CD14-positive monocyte (primary cell): ENCODE measurements at regions not wholly inside any gene's neighbourhood (a gene's known extent, or its start where the extent isn't known, plus 50 kb on each side); places are given as distances from the start of the nearest gene placed in this dataset.

ENCODE experiments used
- DNase-seq, 3 donors: peaks; one replicate each; pipeline ENCODE4 v3.0.0-alpha.2; 2011 to 2022
- H2AFZ ChIP-seq: 2 replicates; pipeline ENCODE4 v1.6.0; 2012; ENCODE audit warnings: mild to moderate bottlenecking, low read depth, low read length, inconsistent platforms; ENCODE audit not compliant: insufficient read depth, poor library complexity, severe bottlenecking
- H3K27ac ChIP-seq, 2 donors: 1 replicate in 1 of 2; 2 replicates in 1 of 2; pipeline ENCODE4 v1.5.1; 2012 to 2013; ENCODE audit warnings: low read length in 2 of 2, control low read depth in 1 of 2, inconsistent platforms in 1 of 2, low read depth in 1 of 2, mild to moderate bottlenecking in 1 of 2
- H3K27me3 ChIP-seq, 2 donors: one replicate each; pipeline versions ENCODE4 v1.6.0 to v1.6.1; 2011 to 2013; ENCODE audit warnings: low read length in 2 of 2; ENCODE audit not compliant: control insufficient read depth in 2 of 2, insufficient read depth in 2 of 2
- H3K36me3 ChIP-seq, 2 donors: replicated peaks in 1 of 2; 1 replicate in 1 of 2; 2 replicates in 1 of 2; pipeline versions ENCODE4 v1.5.1 to v1.6.1; 2012 to 2013; ENCODE audit warnings: low read length in 2 of 2, control low read depth in 1 of 2, inconsistent platforms in 1 of 2, mild to moderate bottlenecking in 1 of 2; ENCODE audit not compliant: insufficient read depth in 2 of 2, control insufficient read depth in 1 of 2
- H3K4me1 ChIP-seq, 2 donors: 1 replicate in 1 of 2; 2 replicates in 1 of 2; pipeline versions ENCODE4 v1.5.1 to v1.6.1; 2012 to 2013; ENCODE audit warnings: low read length in 2 of 2, control low read depth in 1 of 2, inconsistent platforms in 1 of 2, mild to moderate bottlenecking in 1 of 2, moderate library complexity in 1 of 2; ENCODE audit not compliant: insufficient read depth in 2 of 2, control insufficient read depth in 1 of 2
- H3K4me2 ChIP-seq: replicated peaks from 2 replicates; pipeline ENCODE3; 2012; ENCODE audit warnings: low read length, moderate library complexity, mild to moderate bottlenecking; ENCODE audit not compliant: poor library complexity, severe bottlenecking; ENCODE audit errors: extremely low read depth
- H3K4me3 ChIP-seq, 3 experiments: fragments of 200-600 bp in 1 of 3; sonication (generic) in 1 of 3; replicated peaks in 1 of 3; 1 replicate in 2 of 3; 2 replicates in 1 of 3; pipeline ENCODE4 v1.5.1; 2011 to 2013; ENCODE audit warnings: low read length in 3 of 3, mild to moderate bottlenecking in 3 of 3, control low read depth in 2 of 3, low read depth in 2 of 3, inconsistent platforms in 1 of 3, moderate library complexity in 1 of 3
- H3K79me2 ChIP-seq: 2 replicates; pipeline ENCODE4 v1.6.0; 2012; ENCODE audit warnings: mild to moderate bottlenecking, control low read depth, inconsistent platforms, low read length, moderate library complexity; ENCODE audit not compliant: insufficient read depth
- H3K9ac ChIP-seq: 2 replicates; pipeline ENCODE4 v1.6.0; 2017; ENCODE audit warnings: low read length, mild to moderate bottlenecking; ENCODE audit not compliant: insufficient read depth, poor library complexity, severe bottlenecking
- H3K9me3 ChIP-seq, 2 donors: replicated peaks in 1 of 2; 1 replicate in 1 of 2; 2 replicates in 1 of 2; pipeline versions ENCODE4 v1.5.1 to v1.6.1; 2012 to 2013; ENCODE audit warnings: low read length in 2 of 2, control low read depth in 1 of 2; ENCODE audit not compliant: control insufficient read depth in 1 of 2, insufficient read depth in 1 of 2
- H4K20me1 ChIP-seq: 2 replicates; pipeline ENCODE4 v1.6.0; 2012; ENCODE audit warnings: mild to moderate bottlenecking, low read length, control low read depth, moderate library complexity; ENCODE audit not compliant: insufficient read depth
- H3K27ac Mint-ChIP-seq, 7 donors: one replicate each; pipeline ENCODE4 v1.8.0; 2020; ENCODE audit warnings: mild to moderate bottlenecking in 7 of 7, mixed read lengths in 7 of 7, moderate library complexity in 6 of 7, inconsistent platforms in 2 of 7
- H3K27me3 Mint-ChIP-seq, 3 donors: one replicate each; pipeline ENCODE4 v1.8.0; 2021 to 2022; ENCODE audit warnings: low read depth in 3 of 3, mild to moderate bottlenecking in 3 of 3, mixed read lengths in 3 of 3, moderate library complexity in 3 of 3, inconsistent platforms in 1 of 3
- H3K36me3 Mint-ChIP-seq, 2 donors: one replicate each; pipeline ENCODE4 v1.8.0; 2020; ENCODE audit warnings: mixed read lengths in 2 of 2, inconsistent platforms in 1 of 2, mild to moderate bottlenecking in 1 of 2
- H3K4me1 Mint-ChIP-seq: one replicate; pipeline ENCODE4 v1.8.0; 2020; ENCODE audit warnings: mild to moderate bottlenecking, mixed read lengths
- H3K4me3 Mint-ChIP-seq, 2 donors: one replicate each; pipeline ENCODE4 v1.8.0; 2020; ENCODE audit warnings: mild to moderate bottlenecking in 2 of 2, mixed read lengths in 2 of 2, moderate library complexity in 1 of 2
- H3K9me3 Mint-ChIP-seq, 7 donors: one replicate each; pipeline ENCODE4 v1.8.0; 2020 to 2022; ENCODE audit warnings: mixed read lengths in 7 of 7, mild to moderate bottlenecking in 6 of 7, moderate library complexity in 6 of 7, inconsistent platforms in 2 of 7
- CTCF ChIP-seq: fragments of 200-600 bp; IDR thresholded peaks from one replicate; pipeline ENCODE4 v1.8.0; 2022; ENCODE audit warnings: antibody characterized with exemption, mild to moderate bottlenecking
- WGBS: methylation state at CpG from one replicate; pipeline ENCODE4 v1.1.5; 2013; ENCODE audit warnings: missing lambda C conversion rate; ENCODE audit not compliant: insufficient coverage; 5-methylcytosine and 5-hydroxymethylcytosine counted together
- intact Hi-C, 2 donors: fragments of 100-400 bp; cut with micrococcal nuclease; formaldehyde crosslinking; loops; one replicate each; pipeline versions ENCODE4 v1.15.0 to v1.15.1; 2023

- peaks cover 0 to 5% (median 3%) of the 10 kb centered on the region in 3 donors for H3K27me3 Mint-ChIP-seq
- no peaks in the 10 kb centered on the region for H3K4me1 Mint-ChIP-seq
- H3K36me3 ChIP-seq = no peaks in the 10 kb centered on the region
- no peak overlapping the region for H3K4me3 ChIP-seq
- intact Hi-C loops = no loop called here
- no peaks in the 10 kb centered on the region for H3K9me3 ChIP-seq
- H3K4me1 ChIP-seq = no peaks in the 10 kb centered on the region
- H3K9ac ChIP-seq = no peak overlapping the region
- H3K27ac Mint-ChIP-seq = no peak overlapping the region
- H3K79me2 ChIP-seq = no peaks in the 10 kb centered on the region
- no peaks in the 10 kb centered on the region for H3K36me3 Mint-ChIP-seq
- H3K27ac ChIP-seq = no peak overlapping the region
- no peak for TF ChIP-seq CTCF
- H3K9me3 Mint-ChIP-seq = peaks cover 0 to 2% (median 0%) of the 10 kb centered on the region in 7 donors
- WGBS = 86% methylated on average over 1 of the region's 2 CpGs
- no peak overlapping the region for H2AFZ ChIP-seq
- no peak overlapping the region for H3K4me2 ChIP-seq
- DNase-seq = no peak
- no peak overlapping the region for H3K4me3 Mint-ChIP-seq
- H4K20me1 ChIP-seq = no peaks in the 10 kb centered on the region
- H3K27me3 ChIP-seq = no peaks in the 10 kb centered on the region
Observed at GRCh38 chr3:118629821-118630220, 404.8 kb downstream of the IGSF11 start.

- Histone ChIP-seq H3K36me3 (no peaks in the 10 kb centered on the region), H3K4me3 (no peak overlapping the region), H3K9me3 (no peaks in the 10 kb centered on the region), H3K79me2 (no peaks in the 10 kb centered on the region), H3K9ac (no peak overlapping the region), H3K27ac (no peak overlapping the region), H4K20me1 (no peaks in the 10 kb centered on the region), H3K4me2 (no peak overlapping the region), H3K27me3 (no peaks in the 10 kb centered on the region), H2AFZ (no peak overlapping the region), H3K4me1 (no peaks in the 10 kb centered on the region)
- Mint-ChIP-seq H3K36me3 (no peaks in the 10 kb centered on the region), H3K4me3 (no peak overlapping the region), H3K9me3 (peaks cover 0 to 1% (median 0%) of the 10 kb centered on the region in 7 donors), H3K27ac (no peak overlapping the region), H3K27me3 (peaks cover 0 to 2% (median 1%) of the 10 kb centered on the region in 3 donors), H3K4me1 (no peaks in the 10 kb centered on the region)
- WGBS = no CpG with 5 or more reads among the region's 1 CpG
- intact Hi-C loops = no loop called here
- DNase-seq = no peak
- no peak for TF ChIP-seq CTCF
Observed at GRCh38 chr3:118635711-118636110, 398.9 kb downstream of the IGSF11 start.
